HL-60 (cell line): ENCODE measurements at regions not wholly inside any gene's neighbourhood (a gene's known extent, or its start where the extent isn't known, plus 50 kb on each side); places are given as distances from the start of the nearest gene placed in this dataset.

Source experiments
- DNase-seq, 2 experiments: peaks; one replicate each; pipeline ENCODE4 v3.0.0-alpha.2; 2010 to 2020; ENCODE audit warnings: low read depth in 1 of 2, low spot score in 1 of 2
- H3K27ac ChIP-seq: fragments of 250-450 bp; sonication (Bioruptor Pico); replicated peaks from 2 replicates; pipeline ENCODE4 v1.5.1; 2020; ENCODE audit warnings: mild to moderate bottlenecking, moderate library complexity
- H3K27me3 ChIP-seq: fragments of 250-450 bp; sonication (Bioruptor Pico); 2 replicates; pipeline ENCODE4 v1.5.1; 2021; ENCODE audit warnings: mild to moderate bottlenecking, moderate library complexity; ENCODE audit not compliant: insufficient read depth, poor library complexity, severe bottlenecking
- H3K4me3 ChIP-seq: replicated peaks from 2 replicates; pipeline ENCODE4 v1.5.1; 2011; ENCODE audit warnings: mild to moderate bottlenecking, control low read depth, low read length; ENCODE audit not compliant: insufficient read depth
- CTCF ChIP-seq: IDR thresholded peaks from one replicate; pipeline ENCODE4 v1.5.1; 2011; ENCODE audit warnings: low read length, control low read depth, inconsistent platforms; ENCODE audit not compliant: insufficient read depth
- GABPA ChIP-seq: IDR thresholded peaks from 2 replicates; pipeline ENCODE4 v1.6.1; 2012; ENCODE audit warnings: low read depth
- POLR2AphosphoS5 ChIP-seq: IDR thresholded peaks from 2 replicates; pipeline ENCODE4 v1.6.1; 2012; ENCODE audit warnings: low read depth
- REST ChIP-seq: IDR thresholded peaks from 2 replicates; pipeline ENCODE4 v1.6.1; 2012; ENCODE audit warnings: low read depth; ENCODE audit not compliant: insufficient replicate concordance
- SPI1 ChIP-seq: IDR thresholded peaks from 2 replicates; pipeline ENCODE4 v1.6.1; 2012; ENCODE audit warnings: low read depth, mild to moderate bottlenecking, borderline replicate concordance

- Histone ChIP-seq H3K4me3 (no peak overlapping the region), H3K27ac (no peak overlapping the region), H3K27me3 (no peaks in the 10 kb centered on the region)
- TF ChIP-seq CTCF (no peak), GABPA (no peak), REST (no peak), SPI1 (no peak), POLR2AphosphoS5 (no peak)
- no peak for DNase-seq
These were observed 541.7 kb upstream of the ZNF385D start for GRCh38 chr3:22292681-22293080.

GRCh38 chr3:22296601-22297000 is 545.6 kb upstream of the ZNF385D start:
- H3K27ac ChIP-seq: no peak overlapping the region
- no peak for DNase-seq
- no peak overlapping the region for H3K4me3 ChIP-seq
- no peaks in the 10 kb centered on the region for H3K27me3 ChIP-seq
- no peak for TF ChIP-seq SPI1
- TF ChIP-seq GABPA: no peak
- no peak for TF ChIP-seq CTCF
- TF ChIP-seq POLR2AphosphoS5: no peak
- no peak for TF ChIP-seq REST

GRCh38 chr3:22297436-22297835 is 546.4 kb upstream of the ZNF385D start:
- TF ChIP-seq SPI1: no peak
- H3K27me3 ChIP-seq: no peaks in the 10 kb centered on the region

GRCh38 chr3:22306454-22306853 is 555.4 kb upstream of the ZNF385D start:
- Histone ChIP-seq H3K27me3 (no peaks in the 10 kb centered on the region), H3K27ac (no peak overlapping the region), H3K4me3 (no peak overlapping the region)
- DNase-seq: no peak
- TF ChIP-seq SPI1 (no peak), CTCF (no peak), REST (no peak), POLR2AphosphoS5 (no peak), GABPA (no peak)

More at GRCh38 chr3:22297436-22297835, 546.4 kb upstream of the ZNF385D start:
- DNase-seq: no peak
- no peak overlapping the region for H3K27ac ChIP-seq
- H3K4me3 ChIP-seq: no peak overlapping the region
